ENCODE measurements at regions not wholly inside any gene's neighbourhood (a gene's known extent, or its start where the extent isn't known, plus 50 kb on each side); places are given as distances from the start of the nearest gene placed in this dataset.

- Histone ChIP-seq H3K4me1 (replicated peaks in 1 of 4; ENCODE audit: control insufficient read depth in 3 of 4, insufficient read depth in 4 of 4, low read length in 3 of 4) (no peaks in the 10 kb centered on the region; a peak in 1 of 7 replicates), H2BK5ac (ENCODE audit: low read depth, low read length) (no peak overlapping the region), H4K5ac (ENCODE audit: insufficient read length, low read depth, low read length) (no peak overlapping the region), H2AFZ (ENCODE audit: low read length) (no peak overlapping the region), H3K79me1 (ENCODE audit: low read depth, low read length) (no peaks in the 10 kb centered on the region), H4K91ac (replicated peaks; ENCODE audit: insufficient read length, low read length) (no peak overlapping the region), H3K9ac (replicated peaks in 1 of 4; ENCODE audit: extremely low read depth in 1 of 4, low read depth in 3 of 4, low read length in 3 of 4) (no peak overlapping the region), H3K36me3 (ENCODE audit: control insufficient read depth in 2 of 4, insufficient read depth in 4 of 4, low read length in 3 of 4) (no peaks in the 10 kb centered on the region), H3K23ac (ENCODE audit: insufficient read length) (no peak overlapping the region), H2BK120ac (replicated peaks; ENCODE audit: low read depth, low read length) (no peak overlapping the region), H3K79me2 (ENCODE audit: control insufficient read depth in 1 of 2, insufficient read depth in 2 of 2, low read length in 2 of 2) (no peaks in the 10 kb centered on the region), H3K9me3 (ENCODE audit: insufficient read depth in 2 of 2, low read depth in 1 of 2, low read length in 1 of 2) (no peaks in the 10 kb centered on the region), H2AK5ac (ENCODE audit: low read depth, low read length) (no peak overlapping the region), H2BK12ac (ENCODE audit: low read depth, low read length) (no peak overlapping the region), H3K23me2 (ENCODE audit: low read depth, low read length) (no peaks in the 10 kb centered on the region), H3K4ac (replicated peaks; ENCODE audit: insufficient read length, low read depth, low read length) (no peak overlapping the region), H2BK20ac (ENCODE audit: low read length) (no peak overlapping the region), H2BK15ac (ENCODE audit: low read length) (no peak overlapping the region), H3K4me2 (ENCODE audit: insufficient read depth in 1 of 2, low read depth in 2 of 2, low read length in 2 of 2) (no peak overlapping the region), H4K20me1 (replicated peaks in 1 of 2; ENCODE audit: control insufficient read depth in 1 of 2, insufficient read depth in 2 of 2, low read length in 2 of 2) (no peaks in the 10 kb centered on the region), H3K18ac (ENCODE audit: extremely low read depth, low read length) (no peak overlapping the region), H3K4me3 (ENCODE audit: extremely low read depth in 1 of 4, insufficient read depth in 2 of 4, low read depth in 3 of 4, low read length in 4 of 4) (no peak overlapping the region), H3K14ac (ENCODE audit: insufficient read length) (no peak overlapping the region), H3K27ac (ENCODE audit: low read depth, low read length) (no peak overlapping the region), H3K27me3 (replicated peaks in 1 of 4; ENCODE audit: control insufficient read depth in 3 of 4, extremely low read depth in 1 of 4, insufficient read depth in 3 of 4, low read length in 3 of 4) (no peaks in the 10 kb centered on the region), H4K8ac (ENCODE audit: extremely low read depth, insufficient read depth, low read length) (no peak overlapping the region), H3K56ac (replicated peaks; ENCODE audit: insufficient read length, low read depth, low read length) (no peak overlapping the region)
- no peak for DNase-seq (ENCODE audit: low read depth in 1 of 2, low spot score in 2 of 2)
- 89% methylated on average over 8 of the region's 8 CpGs; no CpG with 5 or more reads in 1 of the 2 experiments for WGBS, 2 experiments (ENCODE audit: extremely low coverage in 1 of 2, insufficient coverage in 1 of 2, insufficient read length in 1 of 2, insufficient replicate concordance in 2 of 2, low coverage in 1 of 2, low lambda C conversion rate in 2 of 2, missing lambda C conversion rate in 1 of 2)
- TF ChIP-seq CREB1 (IDR thresholded peaks at IDR 0.05) (no peak), SP4 (IDR thresholded peaks at IDR 0.05; ENCODE audit: low read length) (no peak), POLR2A (IDR thresholded peaks at IDR 0.05; ENCODE audit: control extremely low read depth in 1 of 2, low read depth in 2 of 2, low read length in 2 of 2) (no peak), CHD2 (IDR thresholded peaks at IDR 0.05; ENCODE audit: low read length) (no peak), HDAC2 (IDR thresholded peaks at IDR 0.05; ENCODE audit: borderline replicate concordance in 1 of 2, low read depth in 2 of 2, low read length in 2 of 2) (no peak), CBX8 (IDR thresholded peaks at IDR 0.05; ENCODE audit: borderline replicate concordance, low read depth, low read length) (no peak), MAX (IDR thresholded peaks at IDR 0.05) (no peak), JUND (IDR thresholded peaks at IDR 0.05; ENCODE audit: low read length) (no peak), SIRT6 (IDR thresholded peaks at IDR 0.05; ENCODE audit: low read length) (no peak), JUN (IDR thresholded peaks at IDR 0.05; ENCODE audit: low read depth, low read length) (no peak), TAF7 (optimal IDR thresholded peaks at IDR 0.05; ENCODE audit: borderline replicate concordance, low read depth, low read length) (no peak)
- CTCF ChIA-PET (ENCODE audit: partially characterized antibody), result interaction anchor here (1.0 to 1.4 kb wide), 4 partner anchors 10 to 715 kb away, joined by 3 to 4 read pairs (median 4); no protein-coding TSS in a partner anchor
- no peak for FAIRE-seq
- POLR2A ChIA-PET (ENCODE audit: partially characterized antibody), result no interaction called here
Observed at GRCh38 chr10:36349445-36350078, 707.5 kb upstream of the FZD8 start.
